ENCODE measurements at regions not wholly inside any gene's neighbourhood (a gene's known extent, or its start where the extent isn't known, plus 50 kb on each side); places are given as distances from the start of the nearest gene placed in this dataset.

DNA sequence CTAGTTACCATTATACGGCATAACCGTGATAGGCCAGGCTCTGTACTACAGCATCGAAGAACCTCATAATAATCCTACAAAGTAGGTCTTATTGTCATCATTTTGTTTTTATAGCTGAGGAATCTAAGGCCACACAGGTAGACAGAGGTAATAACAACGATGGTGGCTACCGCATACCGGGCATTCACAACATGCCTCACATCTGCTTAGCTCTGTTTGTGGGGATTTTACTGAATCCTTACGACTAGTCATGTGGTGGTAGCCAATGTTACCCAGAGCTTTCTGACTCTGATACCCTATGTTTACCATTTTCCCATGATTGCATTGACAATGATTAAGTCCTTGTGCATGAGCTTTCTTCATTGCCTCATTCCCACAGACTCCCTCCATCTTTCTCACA, 269.4 kb downstream of the TCF7L2 start:
- no peaks in the 10 kb centered on the region for H3K9me3 ChIP-seq (ENCODE audit: control extremely low read depth in 1 of 5, control insufficient read depth in 4 of 5, insufficient read depth in 2 of 5, low read depth in 1 of 5, low read length in 4 of 5)
- no peak for DNase-seq
- no peak overlapping the region for H3K4me3 ChIP-seq (ENCODE audit: control insufficient read depth in 1 of 7, extremely low read depth in 1 of 7, insufficient read depth in 4 of 7, low read depth in 2 of 7, low read length in 6 of 7)
- no CpG with 5 or more reads among the region's 7 CpGs for WGBS (ENCODE audit: insufficient coverage)
- no peak overlapping the region for H3K27ac ChIP-seq (ENCODE audit: insufficient read depth in 1 of 2, low read depth in 1 of 2, low read length in 2 of 2, poor library complexity in 1 of 2, severe bottlenecking in 2 of 2)
- no peaks in the 10 kb centered on the region for H3K27me3 ChIP-seq (replicated peaks in 2 of 5; ENCODE audit: control insufficient read depth in 4 of 5, insufficient read depth in 5 of 5, low read length in 4 of 5)
- POLR2A ChIA-PET, result no interaction called here
- no peaks in the 10 kb centered on the region for H3K36me3 ChIP-seq (ENCODE audit: control insufficient read depth in 4 of 4, insufficient read depth in 4 of 4, low read length in 3 of 4)
- CTCF ChIA-PET, result interaction anchor here (1.0 to 8.6 kb wide), 10 partner anchors 9 to 167 kb away, joined by 3 to 88 read pairs (median 3); no protein-coding TSS in a partner anchor
- peaks cover 2 to 25% (median 6%) of the 10 kb centered on the region in 4 experiments for H3K4me1 ChIP-seq (ENCODE audit: control extremely low read depth in 1 of 4, control insufficient read depth in 4 of 4, insufficient read depth in 4 of 4, low read length in 3 of 4)

GRCh38 chr10:113221756-113222168, 271.7 kb downstream of the TCF7L2 start:
- H3K27me3 ChIP-seq (replicated peaks in 2 of 5; ENCODE audit: control insufficient read depth in 4 of 5, insufficient read depth in 5 of 5, low read length in 4 of 5), result no peaks in the 10 kb centered on the region
- peak; percentile 73 to 88 (median 82) for DNase-seq
- peaks cover 6 to 32% (median 12%) of the 10 kb centered on the region in 4 experiments for H3K4me1 ChIP-seq (ENCODE audit: control extremely low read depth in 1 of 4, control insufficient read depth in 4 of 4, insufficient read depth in 4 of 4, low read length in 3 of 4)
- no peaks in the 10 kb centered on the region for H3K36me3 ChIP-seq (ENCODE audit: control insufficient read depth in 4 of 4, insufficient read depth in 4 of 4, low read length in 3 of 4)
- no peak overlapping the region for H3K27ac ChIP-seq (ENCODE audit: insufficient read depth in 1 of 2, low read depth in 1 of 2, low read length in 2 of 2, poor library complexity in 1 of 2, severe bottlenecking in 2 of 2)
- no peak overlapping the region for H3K4me3 ChIP-seq (ENCODE audit: control insufficient read depth in 1 of 7, extremely low read depth in 1 of 7, insufficient read depth in 4 of 7, low read depth in 2 of 7, low read length in 6 of 7)
- no peaks in the 10 kb centered on the region for H3K9me3 ChIP-seq (ENCODE audit: control extremely low read depth in 1 of 5, control insufficient read depth in 4 of 5, insufficient read depth in 2 of 5, low read depth in 1 of 5, low read length in 4 of 5)
- ChIA-PET CTCF (interaction anchor here (8.6 kb wide), 1 partner anchor 165 kb away, joined by 88 read pairs; no protein-coding TSS in a partner anchor), POLR2A (no interaction called here)
- WGBS (ENCODE audit: insufficient coverage), result 29% methylated on average over 4 of the region's 6 CpGs

- H3K36me3 ChIP-seq (ENCODE audit: control insufficient read depth in 4 of 4, insufficient read depth in 4 of 4, low read length in 3 of 4), result no peaks in the 10 kb centered on the region
- no peaks in the 10 kb centered on the region for H3K9me3 ChIP-seq (ENCODE audit: control extremely low read depth in 1 of 5, control insufficient read depth in 4 of 5, insufficient read depth in 2 of 5, low read depth in 1 of 5, low read length in 4 of 5)
- no peaks in the 10 kb centered on the region for H3K27me3 ChIP-seq (replicated peaks in 2 of 5; ENCODE audit: control insufficient read depth in 4 of 5, insufficient read depth in 5 of 5, low read length in 4 of 5)
- no peak overlapping the region for H3K4me3 ChIP-seq (ENCODE audit: control insufficient read depth in 1 of 7, extremely low read depth in 1 of 7, insufficient read depth in 4 of 7, low read depth in 2 of 7, low read length in 6 of 7)
- WGBS (ENCODE audit: insufficient coverage), result 91% methylated on average over 12 of the region's 12 CpGs
- ChIA-PET CTCF (interaction anchor here (1.5 to 8.6 kb wide), 2 partner anchors 154 to 164 kb away, joined by 4 to 88 read pairs; no protein-coding TSS in a partner anchor), POLR2A (no interaction called here)
- no peak for DNase-seq
- H3K27ac ChIP-seq (ENCODE audit: insufficient read depth in 1 of 2, low read depth in 1 of 2, low read length in 2 of 2, poor library complexity in 1 of 2, severe bottlenecking in 2 of 2), result no peak overlapping the region
- H3K4me1 ChIP-seq (ENCODE audit: control extremely low read depth in 1 of 4, control insufficient read depth in 4 of 4, insufficient read depth in 4 of 4, low read length in 3 of 4), result peaks cover 9 to 35% (median 16%) of the 10 kb centered on the region in 4 experiments
Measured at GRCh38 chr10:113222207-113222606, 272.2 kb downstream of the TCF7L2 start.

DNA sequence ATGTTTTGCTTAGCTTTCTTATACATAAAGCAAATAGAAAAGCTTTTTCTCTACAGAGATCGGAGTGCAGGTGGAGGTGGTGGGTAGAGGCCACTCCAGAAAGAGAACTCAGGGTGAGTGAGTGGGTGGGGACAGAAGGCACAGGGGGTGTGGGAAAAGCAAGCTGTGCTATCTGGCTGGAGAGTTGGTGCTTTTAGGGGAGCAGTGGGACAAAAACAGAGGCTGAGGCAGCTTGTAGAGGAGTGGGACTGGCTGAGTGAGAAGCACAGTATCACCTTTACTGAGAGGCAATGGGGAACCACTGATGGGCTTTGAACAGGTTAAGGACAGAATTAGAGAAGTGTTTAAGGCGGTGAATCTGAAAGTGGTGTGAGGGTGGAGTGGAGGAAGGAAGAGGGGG, 275.3 kb downstream of the TCF7L2 start:
- ChIA-PET CTCF (interaction anchor here (1.6 to 1.8 kb wide), 2 partner anchors 15 to 17 kb away, joined by 4 to 5 read pairs; no protein-coding TSS in a partner anchor), POLR2A (no interaction called here)
- H3K36me3 ChIP-seq (ENCODE audit: control insufficient read depth in 4 of 4, insufficient read depth in 4 of 4, low read length in 3 of 4), result no peaks in the 10 kb centered on the region
- H3K9me3 ChIP-seq (ENCODE audit: control extremely low read depth in 1 of 5, control insufficient read depth in 4 of 5, insufficient read depth in 2 of 5, low read depth in 1 of 5, low read length in 4 of 5), result no peaks in the 10 kb centered on the region
- peak in 1 of 3 donors; percentile 18 for DNase-seq
- H3K27me3 ChIP-seq (replicated peaks in 2 of 5; ENCODE audit: control insufficient read depth in 4 of 5, insufficient read depth in 5 of 5, low read length in 4 of 5), result no peaks in the 10 kb centered on the region
- no peak overlapping the region for H3K27ac ChIP-seq (ENCODE audit: insufficient read depth in 1 of 2, low read depth in 1 of 2, low read length in 2 of 2, poor library complexity in 1 of 2, severe bottlenecking in 2 of 2)
- WGBS (ENCODE audit: insufficient coverage), result 92% methylated on average over 2 of the region's 2 CpGs
- peaks cover 7 to 28% (median 16%) of the 10 kb centered on the region in 4 experiments for H3K4me1 ChIP-seq (ENCODE audit: control extremely low read depth in 1 of 4, control insufficient read depth in 4 of 4, insufficient read depth in 4 of 4, low read length in 3 of 4)
- no peak overlapping the region for H3K4me3 ChIP-seq (ENCODE audit: control insufficient read depth in 1 of 7, extremely low read depth in 1 of 7, insufficient read depth in 4 of 7, low read depth in 2 of 7, low read length in 6 of 7)

DNA sequence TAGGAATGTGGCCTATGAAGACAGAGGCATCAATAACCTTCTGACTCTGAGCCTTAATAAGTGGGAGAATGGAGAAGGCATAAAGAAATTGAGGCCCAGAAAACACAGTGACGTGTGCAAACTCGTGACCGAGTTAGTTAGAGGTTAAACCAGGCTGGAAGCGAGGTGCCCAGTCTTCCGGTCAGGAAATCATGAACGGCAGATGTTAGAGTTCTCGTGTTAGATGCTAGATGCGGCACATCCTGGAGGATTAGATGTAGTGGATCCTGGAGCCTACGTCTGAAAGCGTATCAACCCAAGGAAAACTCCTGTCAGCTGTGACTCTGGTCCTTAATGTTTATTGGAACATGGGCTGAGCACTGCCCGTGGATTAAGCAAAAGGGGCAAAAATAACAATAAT, 275.9 kb downstream of the TCF7L2 start:
- no peak overlapping the region for H3K4me3 ChIP-seq (ENCODE audit: control insufficient read depth in 1 of 7, extremely low read depth in 1 of 7, insufficient read depth in 4 of 7, low read depth in 2 of 7, low read length in 6 of 7)
- ChIA-PET POLR2A (no interaction called here), CTCF (interaction anchor here (1.2 to 1.7 kb wide), 3 partner anchors 10 to 160 kb away, joined by 4 to 6 read pairs (median 4); no protein-coding TSS in a partner anchor)
- WGBS (ENCODE audit: insufficient coverage), result 98% methylated on average over 9 of the region's 11 CpGs
- H3K27ac ChIP-seq (ENCODE audit: insufficient read depth in 1 of 2, low read depth in 1 of 2, low read length in 2 of 2, poor library complexity in 1 of 2, severe bottlenecking in 2 of 2), result no peak overlapping the region
- H3K9me3 ChIP-seq (ENCODE audit: control extremely low read depth in 1 of 5, control insufficient read depth in 4 of 5, insufficient read depth in 2 of 5, low read depth in 1 of 5, low read length in 4 of 5), result no peaks in the 10 kb centered on the region
- DNase-seq, result no peak
- H3K36me3 ChIP-seq (ENCODE audit: control insufficient read depth in 4 of 4, insufficient read depth in 4 of 4, low read length in 3 of 4), result no peaks in the 10 kb centered on the region
- peaks cover 7 to 28% (median 16%) of the 10 kb centered on the region in 4 experiments for H3K4me1 ChIP-seq (ENCODE audit: control extremely low read depth in 1 of 4, control insufficient read depth in 4 of 4, insufficient read depth in 4 of 4, low read length in 3 of 4)
- no peaks in the 10 kb centered on the region for H3K27me3 ChIP-seq (replicated peaks in 2 of 5; ENCODE audit: control insufficient read depth in 4 of 5, insufficient read depth in 5 of 5, low read length in 4 of 5)

DNA sequence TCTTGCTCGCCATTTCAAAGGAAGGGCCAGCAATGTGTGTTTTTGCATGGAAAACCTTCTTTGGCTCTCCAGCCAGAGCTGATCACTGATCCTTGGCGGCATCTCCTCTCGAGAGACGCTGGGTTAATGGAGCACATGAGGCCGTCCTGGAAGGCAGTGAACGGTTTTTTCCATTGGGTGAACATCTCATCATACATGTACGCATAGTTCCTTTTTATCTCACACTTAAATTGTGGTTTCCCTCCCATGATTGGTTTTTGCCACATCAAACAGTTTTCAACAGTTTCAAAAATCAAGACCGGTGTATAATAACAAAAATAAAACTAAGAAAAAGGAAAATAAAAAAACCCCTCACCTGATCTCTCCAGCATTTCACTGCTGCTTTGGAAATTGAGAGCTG, 276.4 kb downstream of the TCF7L2 start:
- peak; percentile 23 to 76 (median 74) for DNase-seq
- POLR2A ChIA-PET, result no interaction called here
- Histone ChIP-seq H3K27me3 (replicated peaks in 2 of 5; ENCODE audit: control insufficient read depth in 4 of 5, insufficient read depth in 5 of 5, low read length in 4 of 5) (no peaks in the 10 kb centered on the region), H3K36me3 (ENCODE audit: control insufficient read depth in 4 of 4, insufficient read depth in 4 of 4, low read length in 3 of 4) (no peaks in the 10 kb centered on the region), H3K4me3 (ENCODE audit: control insufficient read depth in 1 of 7, extremely low read depth in 1 of 7, insufficient read depth in 4 of 7, low read depth in 2 of 7, low read length in 6 of 7) (no peak overlapping the region), H3K27ac (ENCODE audit: insufficient read depth in 1 of 2, low read depth in 1 of 2, low read length in 2 of 2, poor library complexity in 1 of 2, severe bottlenecking in 2 of 2) (no peak overlapping the region), H3K9me3 (ENCODE audit: control extremely low read depth in 1 of 5, control insufficient read depth in 4 of 5, insufficient read depth in 2 of 5, low read depth in 1 of 5, low read length in 4 of 5) (no peaks in the 10 kb centered on the region), H3K4me1 (ENCODE audit: control extremely low read depth in 1 of 4, control insufficient read depth in 4 of 4, insufficient read depth in 4 of 4, low read length in 3 of 4) (peaks cover 7 to 24% (median 16%) of the 10 kb centered on the region in 4 experiments)
- CTCF ChIA-PET, result interaction anchor here (1.2 to 1.7 kb wide), 2 partner anchors 11 to 159 kb away, joined by 4 to 6 read pairs; no protein-coding TSS in a partner anchor
- WGBS (ENCODE audit: insufficient coverage), result 75% methylated on average over 5 of the region's 8 CpGs

GRCh38 chr10:113226831-113227445, 276.9 kb downstream of the TCF7L2 start:
- no peak overlapping the region for H3K4me3 ChIP-seq (ENCODE audit: control insufficient read depth in 1 of 7, extremely low read depth in 1 of 7, insufficient read depth in 4 of 7, low read depth in 2 of 7, low read length in 6 of 7)
- peaks cover 7 to 18% (median 13%) of the 10 kb centered on the region in 4 experiments for H3K4me1 ChIP-seq (ENCODE audit: control extremely low read depth in 1 of 4, control insufficient read depth in 4 of 4, insufficient read depth in 4 of 4, low read length in 3 of 4)
- ChIA-PET POLR2A (no interaction called here), CTCF (interaction anchor here (1.2 to 1.7 kb wide), 2 partner anchors 11 to 159 kb away, joined by 4 to 6 read pairs; no protein-coding TSS in a partner anchor)
- no peak overlapping the region for H3K27ac ChIP-seq (ENCODE audit: insufficient read depth in 1 of 2, low read depth in 1 of 2, low read length in 2 of 2, poor library complexity in 1 of 2, severe bottlenecking in 2 of 2)
- DNase-seq, result no peak
- no peaks in the 10 kb centered on the region for H3K27me3 ChIP-seq (replicated peaks in 2 of 5; ENCODE audit: control insufficient read depth in 4 of 5, insufficient read depth in 5 of 5, low read length in 4 of 5)
- H3K9me3 ChIP-seq (ENCODE audit: control extremely low read depth in 1 of 5, control insufficient read depth in 4 of 5, insufficient read depth in 2 of 5, low read depth in 1 of 5, low read length in 4 of 5), result no peaks in the 10 kb centered on the region
- no peaks in the 10 kb centered on the region for H3K36me3 ChIP-seq (ENCODE audit: control insufficient read depth in 4 of 4, insufficient read depth in 4 of 4, low read length in 3 of 4)
- WGBS (ENCODE audit: insufficient coverage), result 100% methylated on average over 6 of the region's 8 CpGs
